ENCODE measurements at regions not wholly inside any gene's neighbourhood (a gene's known extent, or its start where the extent isn't known, plus 50 kb on each side); places are given as distances from the start of the nearest gene placed in this dataset.
A peak's percentile ranks its signal among the peaks of the same experiment; 100 is the strongest.

- H3K27me3 ChIP-seq, result peaks cover 0 to 12% (median 11%) of the 10 kb centered on the region in 3 donors
- intact Hi-C loops (cut with DNase I), result loop anchor here (5.0 to 10.0 kb wide), 3 partner anchors 60 to 282 kb away; partner anchors contain the start of gene FAM120B
- DNase-seq, result peak; percentile 55
- H3K9me3 ChIP-seq, result no peaks in the 10 kb centered on the region
- no peak overlapping the region for H3K27ac ChIP-seq
- no peak overlapping the region for H3K4me3 ChIP-seq
- H3K4me1 ChIP-seq, result peaks cover 0 to 42% (median 24%) of the 10 kb centered on the region in 4 donors
- 93% methylated on average over 23 of the region's 23 CpGs for WGBS, 2 donors
- no peak for TF ChIP-seq EP300 (IDR thresholded peaks at IDR 0.05)
- TF ChIP-seq POLR2A (IDR thresholded peaks at IDR 0.05), result no peak
- TF ChIP-seq CTCF (IDR thresholded peaks at IDR 0.05), result no peak
- TF ChIP-seq POLR2AphosphoS5 (IDR thresholded peaks at IDR 0.05), result no peak
- H3K36me3 ChIP-seq, result no peaks in the 10 kb centered on the region
Measured at GRCh38 chr6:170022291-170022722, 268.6 kb downstream of the DLL1 start.

- DNase-seq, result peak; percentile 34
- intact Hi-C loops (cut with DNase I), result loop anchor here (5.0 to 10.0 kb wide), 3 partner anchors 59 to 283 kb away; partner anchors contain the start of gene FAM120B
- Histone ChIP-seq H3K4me1 (peaks cover 0 to 34% (median 19%) of the 10 kb centered on the region in 4 donors), H3K36me3 (no peaks in the 10 kb centered on the region), H3K9me3 (no peaks in the 10 kb centered on the region), H3K27me3 (peaks cover 0 to 12% (median 11%) of the 10 kb centered on the region in 3 donors), H3K27ac (no peak overlapping the region), H3K4me3 (no peak overlapping the region)
- 82 to 84% methylated on average over 9 of the region's 9 CpGs for WGBS, 2 donors
- TF ChIP-seq EP300 (IDR thresholded peaks at IDR 0.05), result no peak
- no peak for TF ChIP-seq POLR2AphosphoS5 (IDR thresholded peaks at IDR 0.05)
- no peak for TF ChIP-seq CTCF (IDR thresholded peaks at IDR 0.05)
- TF ChIP-seq POLR2A (IDR thresholded peaks at IDR 0.05), result no peak
Measured at GRCh38 chr6:170021579-170021978, 269.3 kb downstream of the DLL1 start.

- H3K27ac ChIP-seq, result peak overlapping the region in 2 of 4 donors; percentile 41 to 44
- peaks cover 0 to 12% (median 11%) of the 10 kb centered on the region in 3 donors for H3K27me3 ChIP-seq
- H3K36me3 ChIP-seq, result no peaks in the 10 kb centered on the region
- no peaks in the 10 kb centered on the region for H3K9me3 ChIP-seq
- TF ChIP-seq CTCF (IDR thresholded peaks at IDR 0.05) (no peak), POLR2A (IDR thresholded peaks at IDR 0.05) (no peak), EP300 (IDR thresholded peaks at IDR 0.05) (no peak), POLR2AphosphoS5 (IDR thresholded peaks at IDR 0.05) (no peak)
- H3K4me1 ChIP-seq, result peaks cover 0 to 23% (median 11%) of the 10 kb centered on the region in 4 donors
- no peak overlapping the region for H3K4me3 ChIP-seq
- 92 to 93% methylated on average over 20 of the region's 20 CpGs for WGBS, 2 donors
- peak; percentile 65 for DNase-seq
- intact Hi-C loops (cut with DNase I), result loop anchor here (5.0 to 10.0 kb wide), 3 partner anchors 58 to 285 kb away; partner anchors contain the start of gene FAM120B
Measured at GRCh38 chr6:170019818-170020583, 268.6 kb downstream of the ERMARD start.

- Histone ChIP-seq H3K4me3 (no peak overlapping the region), H3K36me3 (no peaks in the 10 kb centered on the region), H3K27ac (peak overlapping the region in 2 of 4 donors; percentile 41 to 44), H3K9me3 (no peaks in the 10 kb centered on the region), H3K4me1 (peaks cover 0 to 14% (median 4%) of the 10 kb centered on the region in 4 donors), H3K27me3 (peaks cover 0 to 17% (median 12%) of the 10 kb centered on the region in 3 donors)
- TF ChIP-seq EP300 (IDR thresholded peaks at IDR 0.05) (no peak), CTCF (IDR thresholded peaks at IDR 0.05) (no peak)
- peak; percentile 66 for DNase-seq
- intact Hi-C loops (cut with DNase I), result no loop called here
- WGBS, 2 donors, result 46 to 75% methylated on average over 19 of the region's 19 CpGs
Measured at GRCh38 chr6:170018936-170019817, 267.8 kb downstream of the ERMARD start.
